ENCODE measurements at regions not wholly inside any gene's neighbourhood (a gene's known extent, or its start where the extent isn't known, plus 50 kb on each side); places are given as distances from the start of the nearest gene placed in this dataset.

- ATAC-seq = no peak
These were observed 187.8 kb downstream of the MYLK4 start for GRCh38 chr6:2562721-2563451.

DNA sequence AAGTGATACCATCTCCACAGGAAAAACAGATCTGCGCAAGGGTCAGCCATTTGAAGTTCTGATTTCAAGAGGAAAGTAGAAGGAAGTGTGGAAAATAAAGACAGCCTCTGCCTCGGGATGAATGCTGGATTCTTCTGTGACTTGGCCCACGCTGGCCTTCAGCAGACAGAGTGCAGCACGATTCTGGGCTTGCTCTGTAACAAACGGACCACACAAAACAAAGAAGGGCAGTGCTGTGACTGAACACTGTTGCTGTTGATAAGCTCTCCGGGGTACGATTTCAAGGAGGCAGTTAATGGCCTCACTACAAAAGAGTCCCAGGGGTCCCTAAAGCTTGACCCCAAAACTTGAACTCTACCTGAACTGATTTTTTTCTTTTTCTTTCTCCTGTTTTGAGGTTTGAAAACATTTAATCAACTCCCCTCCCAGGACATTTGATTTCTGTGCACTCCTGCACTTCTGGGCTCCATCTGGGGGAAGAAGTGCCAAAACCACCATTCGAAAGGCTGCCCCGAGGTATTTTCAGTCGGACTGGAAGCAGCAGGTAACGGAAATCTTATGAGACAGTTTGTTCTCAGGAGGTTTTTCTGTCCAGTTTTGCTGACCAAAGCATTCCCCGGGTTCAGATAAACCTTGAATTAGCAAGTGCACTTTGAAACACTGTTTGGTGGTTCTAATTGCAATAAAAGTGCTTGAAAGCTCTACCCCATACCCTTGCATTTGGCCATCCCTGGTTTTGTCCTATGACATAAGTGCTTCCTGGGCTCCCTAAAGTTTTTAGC, 189.6 kb downstream of the MYLK4 start:
- ATAC-seq = no peak

- ATAC-seq = no peak
These were observed 190.4 kb downstream of the MYLK4 start for GRCh38 chr6:2560140-2560818.

GRCh38 chr6:2558861-2559801, 191.6 kb downstream of the MYLK4 start:
- ATAC-seq = no peak

GRCh38 chr6:2558098-2558680, 192.5 kb downstream of the MYLK4 start:
- no peak for ATAC-seq

- no peak for ATAC-seq
These were observed 193.5 kb downstream of the MYLK4 start for GRCh38 chr6:2557181-2557720.

DNA sequence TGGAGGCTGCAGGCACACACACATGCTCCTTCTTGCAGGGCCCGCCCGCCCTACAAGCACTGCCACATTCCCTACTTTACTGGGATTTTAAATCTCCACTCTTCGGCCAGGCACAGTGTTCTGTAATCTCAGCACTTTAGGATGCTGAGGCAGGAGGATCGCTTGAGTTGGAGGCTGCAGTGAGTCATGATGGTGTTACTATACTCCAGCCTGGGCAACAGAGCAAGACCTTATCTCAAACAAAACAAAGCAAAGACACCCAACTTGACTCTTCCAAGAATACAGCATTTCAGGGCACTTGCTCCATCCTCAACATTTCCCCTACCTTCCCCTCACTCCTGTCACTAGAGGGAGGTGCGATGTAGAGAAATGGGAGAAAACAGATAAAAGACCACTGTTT, 194.0 kb downstream of the MYLK4 start:
- no peak for ATAC-seq

DNA sequence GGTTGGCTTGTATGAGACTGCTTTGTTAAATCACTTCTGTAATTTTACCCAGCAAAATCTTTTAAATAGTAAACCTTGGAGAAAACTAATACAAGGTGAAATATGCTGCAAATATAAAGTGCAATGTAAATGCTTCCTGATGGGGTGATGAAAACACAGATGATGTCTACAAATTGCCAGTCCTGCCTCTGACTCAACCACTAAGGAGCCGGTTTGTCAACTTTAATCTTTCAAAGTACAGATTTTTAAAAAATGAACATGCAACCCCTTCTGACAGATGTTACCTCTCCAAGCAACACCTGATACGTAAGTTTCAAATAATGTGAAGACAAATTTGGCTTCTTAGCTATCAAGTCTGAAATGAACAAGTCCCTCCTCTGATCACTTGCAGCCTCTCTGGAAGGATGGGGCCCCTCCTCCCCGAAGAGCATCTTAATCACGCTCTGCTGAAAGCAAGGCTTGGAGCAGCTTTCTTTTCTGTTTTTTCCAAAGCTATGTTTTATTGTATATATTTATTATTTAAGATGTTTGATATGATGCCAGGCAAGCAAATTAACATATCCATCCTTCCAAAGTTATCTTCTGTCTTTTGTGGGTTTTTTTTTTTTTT, 196.0 kb downstream of the MYLK4 start:
- ATAC-seq = no peak

DNA sequence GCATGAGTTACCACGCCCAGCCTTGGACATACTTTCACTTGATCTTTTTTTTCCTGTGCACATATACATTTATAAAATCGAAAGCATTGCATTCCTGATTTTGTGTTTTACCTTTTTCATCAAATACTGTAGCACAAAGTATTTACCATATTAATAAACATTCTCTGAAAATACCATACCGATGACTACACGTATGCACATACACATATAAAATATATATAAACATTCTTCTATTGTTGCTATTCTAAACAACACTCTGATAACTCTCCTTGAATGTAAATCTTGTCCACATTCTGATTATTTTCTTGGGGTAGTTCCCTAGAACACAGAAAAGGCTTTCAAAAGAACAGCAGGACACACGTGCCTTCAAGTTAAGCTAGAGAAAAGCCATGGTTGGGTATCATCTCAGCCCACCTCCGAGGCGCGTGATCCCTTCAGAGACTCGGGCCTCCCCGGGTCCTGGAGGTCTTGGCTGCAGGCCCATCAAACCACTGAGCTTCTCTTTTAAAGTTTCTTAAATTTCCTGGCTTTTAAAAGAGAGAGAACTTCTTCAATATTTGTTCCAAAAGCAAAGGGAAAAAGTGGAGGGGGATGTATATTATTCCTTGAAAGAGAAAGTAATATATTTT, 198.1 kb downstream of the MYLK4 start:
- ATAC-seq = no peak

DNA sequence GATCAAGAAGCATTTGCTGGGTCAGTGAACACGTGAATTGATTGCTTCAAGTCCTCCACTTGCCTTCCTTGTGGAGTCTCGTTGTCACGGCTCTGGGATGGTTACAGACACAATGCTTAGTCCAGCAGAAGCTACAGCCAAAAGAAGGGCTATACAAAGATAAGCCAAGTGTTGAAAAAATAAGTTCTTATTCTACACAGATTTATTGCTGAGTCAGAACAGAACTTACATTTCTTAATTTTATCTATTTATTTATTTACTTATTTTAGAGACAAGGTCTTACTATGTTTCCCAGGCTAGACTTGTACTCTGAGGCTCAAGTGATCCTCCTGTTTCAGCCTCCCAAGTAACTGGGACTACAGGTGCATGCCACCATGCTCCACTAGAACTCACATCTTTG, 199.0 kb downstream of the MYLK4 start:
- no peak for ATAC-seq

GRCh38 chr6:2550247-2550646, 200.5 kb downstream of the MYLK4 start:
- ATAC-seq = no peak

- no peak for ATAC-seq
These were observed 200.9 kb downstream of the MYLK4 start for GRCh38 chr6:2549834-2550233.

DNA sequence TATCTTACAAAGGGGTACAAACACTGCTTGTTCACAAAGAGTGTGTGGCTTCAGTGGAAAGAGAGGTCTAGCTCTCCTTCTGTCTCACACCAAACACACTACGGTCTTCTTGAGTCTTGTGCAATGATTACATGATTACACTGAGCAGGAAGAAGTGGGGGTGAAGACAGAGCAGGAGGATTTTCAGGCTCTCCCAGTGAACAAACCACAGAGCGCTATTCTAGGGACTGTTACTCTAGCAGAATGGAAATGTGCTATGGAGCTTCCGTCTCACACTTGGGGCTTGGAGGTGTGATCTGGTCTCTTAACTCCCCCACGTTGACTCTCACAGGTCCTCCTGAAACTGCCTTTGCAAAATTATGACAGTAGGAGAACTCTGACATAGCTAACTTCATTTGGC, 203.4 kb downstream of the MYLK4 start:
- ATAC-seq = no peak

DNA sequence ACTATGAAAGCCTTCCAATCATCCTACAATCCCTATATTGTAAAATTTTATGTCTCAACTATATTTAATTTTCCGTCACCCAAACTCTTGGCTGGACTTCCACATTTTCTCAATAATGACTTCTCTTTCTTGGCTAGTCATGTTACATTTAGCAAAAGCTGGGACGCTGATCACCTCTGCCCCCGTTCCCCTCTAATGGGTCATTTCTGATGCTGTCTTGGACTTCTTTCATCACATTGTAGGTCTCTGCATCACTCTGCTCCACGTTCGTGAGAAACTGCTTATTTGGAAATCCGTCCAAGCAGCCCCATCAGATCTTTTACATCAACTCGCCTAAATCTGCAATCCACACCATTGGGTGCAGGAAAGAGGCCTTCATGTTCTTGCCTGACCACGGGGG, 203.8 kb downstream of the MYLK4 start:
- no peak for ATAC-seq

DNA sequence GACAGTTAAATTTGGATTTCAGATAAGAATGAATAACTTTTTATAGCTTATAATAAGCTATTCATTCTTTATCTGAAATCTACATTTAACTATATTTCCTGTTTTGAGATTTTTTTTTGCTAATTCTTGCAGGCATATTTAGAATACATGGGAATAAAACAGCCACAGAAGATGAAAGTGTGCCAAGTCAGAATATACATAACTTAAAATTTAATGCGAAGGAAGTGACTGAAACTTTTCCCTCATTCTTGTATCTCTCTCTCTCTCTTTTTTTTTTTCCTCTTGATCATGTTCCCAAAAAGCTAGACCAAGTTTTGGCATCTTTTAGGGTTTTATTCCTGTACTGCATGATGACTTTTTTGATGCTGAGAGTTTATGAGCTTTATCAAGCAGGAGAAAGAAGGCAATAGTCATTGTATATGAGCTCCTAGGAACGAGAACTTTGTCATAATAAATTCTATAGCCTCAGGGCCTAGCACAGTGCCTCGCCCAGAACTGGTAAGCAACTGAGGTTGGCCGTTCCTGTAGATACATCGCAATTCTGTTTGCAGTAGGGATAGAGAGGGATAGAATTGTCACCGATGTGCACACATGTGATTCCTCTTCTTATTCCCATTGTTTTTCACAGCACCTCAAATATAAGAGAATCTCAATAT, 205.2 kb downstream of the MYLK4 start:
- ATAC-seq = no peak

GRCh38 chr6:2543321-2543720, 207.4 kb downstream of the MYLK4 start:
- ATAC-seq = no peak

GRCh38 chr6:2542858-2543218, 207.9 kb downstream of the MYLK4 start:
- peak; percentile 79 to 87 for ATAC-seq

DNA sequence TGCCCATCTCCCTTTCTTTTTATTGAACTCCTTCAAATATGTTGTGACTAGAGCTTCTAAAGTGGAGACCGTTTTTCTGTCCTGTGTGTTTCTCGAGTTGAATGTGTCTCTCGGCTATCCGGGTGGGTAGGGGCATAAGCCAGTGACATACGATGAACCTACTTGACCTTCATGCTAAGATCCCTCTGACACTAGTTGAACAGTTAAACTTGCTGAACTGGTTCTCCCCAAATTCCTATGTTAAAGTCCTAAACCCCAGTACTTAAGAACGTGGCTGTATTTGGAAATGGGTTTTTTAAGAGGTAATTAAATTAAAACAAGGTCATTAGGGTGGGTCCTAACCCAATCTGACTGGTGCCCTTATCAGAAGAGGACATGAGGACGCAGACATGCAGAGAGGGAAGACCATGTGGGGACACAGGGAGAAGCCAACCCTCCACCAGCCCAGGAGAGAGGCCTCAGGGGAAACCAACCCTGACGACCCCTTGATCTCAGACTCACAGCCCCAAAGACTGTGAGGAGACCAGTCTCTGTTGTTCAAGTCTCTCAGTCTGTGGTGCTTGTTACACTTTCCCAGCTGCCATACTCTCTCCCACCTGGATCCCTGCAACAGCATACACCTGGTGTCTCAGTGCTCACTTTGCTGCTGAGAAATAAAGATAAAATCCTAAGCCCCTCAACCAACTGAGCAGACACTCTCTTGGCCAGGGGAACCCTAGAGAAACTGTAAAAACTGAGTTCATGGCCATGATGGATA, 208.4 kb downstream of the MYLK4 start:
- ATAC-seq = no peak

GRCh38 chr6:2536451-2536850, 214.3 kb downstream of the MYLK4 start:
- no peak for ATAC-seq

- ATAC-seq = no peak
These were observed 215.2 kb downstream of the MYLK4 start for GRCh38 chr6:2535506-2535905.

All from activated CD4-positive, CD25-positive, alpha-beta regulatory T cell treated with anti-CD3 and anti-CD28 coated beads, Interleukin-2, amount 50 U/mL, for 24 hours (primary cell).